Upper lobe of left lung (tissue), 4 donors: ENCODE measurements at regions not wholly inside any gene's neighbourhood (a gene's known extent, or its start where the extent isn't known, plus 50 kb on each side); places are given as distances from the start of the nearest gene placed in this dataset.

Source experiments
- POLR2A ChIP-seq, 4 donors: fragments of 450-650 bp; IDR thresholded peaks; one replicate each; pipeline ENCODE4 v1.5.1; 2016 to 2017; ENCODE audit warnings: antibody characterized with exemption in 4 of 4, mild to moderate bottlenecking in 2 of 4
- TF ChIP-seq, protein P1 (sequence below), 6 experiments: fragments of 450-650 bp in 4 of 6; fragments of 200-600 bp in 2 of 6; sonication (generic) in 2 of 6; IDR thresholded peaks; one replicate each; pipeline ENCODE4 v1.5.1; 2016 to 2019; ENCODE audit warnings: antibody characterized with exemption in 6 of 6

- TF ChIP-seq POLR2A (IDR thresholded peaks at IDR 0.05) = no peak
- TF ChIP-seq, protein P1, sequence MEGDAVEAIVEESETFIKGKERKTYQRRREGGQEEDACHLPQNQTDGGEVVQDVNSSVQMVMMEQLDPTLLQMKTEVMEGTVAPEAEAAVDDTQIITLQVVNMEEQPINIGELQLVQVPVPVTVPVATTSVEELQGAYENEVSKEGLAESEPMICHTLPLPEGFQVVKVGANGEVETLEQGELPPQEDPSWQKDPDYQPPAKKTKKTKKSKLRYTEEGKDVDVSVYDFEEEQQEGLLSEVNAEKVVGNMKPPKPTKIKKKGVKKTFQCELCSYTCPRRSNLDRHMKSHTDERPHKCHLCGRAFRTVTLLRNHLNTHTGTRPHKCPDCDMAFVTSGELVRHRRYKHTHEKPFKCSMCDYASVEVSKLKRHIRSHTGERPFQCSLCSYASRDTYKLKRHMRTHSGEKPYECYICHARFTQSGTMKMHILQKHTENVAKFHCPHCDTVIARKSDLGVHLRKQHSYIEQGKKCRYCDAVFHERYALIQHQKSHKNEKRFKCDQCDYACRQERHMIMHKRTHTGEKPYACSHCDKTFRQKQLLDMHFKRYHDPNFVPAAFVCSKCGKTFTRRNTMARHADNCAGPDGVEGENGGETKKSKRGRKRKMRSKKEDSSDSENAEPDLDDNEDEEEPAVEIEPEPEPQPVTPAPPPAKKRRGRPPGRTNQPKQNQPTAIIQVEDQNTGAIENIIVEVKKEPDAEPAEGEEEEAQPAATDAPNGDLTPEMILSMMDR (IDR thresholded peaks at IDR 0.05) = no peak
Observed at GRCh38 chr11:41519696-41520095, 60.2 kb upstream of the LRRC4C start.
